Activated naive CD4-positive, alpha-beta T cell treated with anti-CD3 and anti-CD28 coated beads for 36 hours (primary cell): ENCODE measurements at regions not wholly inside any gene's neighbourhood (a gene's known extent, or its start where the extent isn't known, plus 50 kb on each side); places are given as distances from the start of the nearest gene placed in this dataset.
"Not testable (repeated sequence)": the region's sequence is repeated elsewhere in the genome, so short reads cannot be mapped to it uniquely, and the experiment has no call there.

Experiments
- CTCF ChIA-PET: fragments of 350-600 bp; sonication (Branson Sonifier 250); formaldehyde crosslinking; loops from one replicate; lab custom pipeline; 2021; ENCODE audit warnings: antibody characterized with exemption; lab: Charles Lee
- DNase-seq: peaks from one replicate; pipeline ENCODE4 v3.0.0-alpha.2; 2020
- H3K27ac Mint-ChIP-seq: one replicate; pipeline ENCODE4 v1.8.0; 2021; ENCODE audit warnings: mild to moderate bottlenecking, mixed read lengths
- H3K27me3 Mint-ChIP-seq: one replicate; pipeline ENCODE4 v1.8.0; 2021; ENCODE audit warnings: low read depth, mixed read lengths
- H3K36me3 Mint-ChIP-seq: one replicate; pipeline ENCODE4 v1.8.0; 2021; ENCODE audit warnings: low read depth, mixed read lengths
- H3K4me1 Mint-ChIP-seq: one replicate; pipeline ENCODE4 v1.8.0; 2021; ENCODE audit warnings: low read depth, mixed read lengths
- H3K4me3 Mint-ChIP-seq: one replicate; pipeline ENCODE4 v1.8.0; 2021; ENCODE audit warnings: mild to moderate bottlenecking, moderate library complexity, mixed read lengths
- H3K9me3 Mint-ChIP-seq: one replicate; pipeline ENCODE4 v1.8.0; 2021; ENCODE audit warnings: mixed read lengths
- intact Hi-C: fragments of 100-400 bp; cut with micrococcal nuclease; formaldehyde crosslinking; loops from one replicate; pipeline ENCODE4 v1.15.1; 2023

DNA sequence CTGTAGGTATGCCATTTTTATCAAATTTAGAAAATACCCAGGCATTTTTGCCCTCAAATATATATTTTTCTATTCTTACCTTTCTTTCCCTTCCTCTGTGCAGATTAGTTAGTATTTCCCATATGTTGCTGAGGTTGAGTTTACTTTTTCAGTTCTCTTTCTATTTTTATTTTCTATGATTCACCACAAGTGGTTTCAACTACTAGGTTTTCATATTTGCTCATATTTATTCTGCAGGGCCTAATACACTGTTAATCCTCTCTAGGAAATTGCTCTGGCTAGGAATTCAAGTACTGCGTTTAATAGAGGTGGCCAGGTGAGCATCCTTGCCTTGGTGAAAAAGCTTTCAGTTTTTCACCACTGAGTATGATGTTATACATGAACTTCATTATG is 1535.3 kb upstream of the PCDH10 start:
- CTCF ChIA-PET: no interaction called here
- intact Hi-C loops: no loop called here
- Mint-ChIP-seq H3K4me3 (no peak overlapping the region), H3K9me3 (peaks cover 10% of the 10 kb centered on the region), H3K27me3 (no peaks in the 10 kb centered on the region), H3K27ac (no peak overlapping the region), H3K36me3 (no peaks in the 10 kb centered on the region), H3K4me1 (no peaks in the 10 kb centered on the region)
- no peak for DNase-seq

- intact Hi-C loops: no loop called here
- DNase-seq: no peak
- H3K27ac Mint-ChIP-seq: no peak overlapping the region
- CTCF ChIA-PET: no interaction called here
- no peaks in the 10 kb centered on the region for H3K4me1 Mint-ChIP-seq
- peaks cover 14% of the 10 kb centered on the region for H3K9me3 Mint-ChIP-seq
- H3K36me3 Mint-ChIP-seq: no peaks in the 10 kb centered on the region
- H3K27me3 Mint-ChIP-seq: no peaks in the 10 kb centered on the region
- H3K4me3 Mint-ChIP-seq: no peak overlapping the region
These were observed 1516.2 kb upstream of the PCDH10 start for GRCh38 chr4:131632877-131633276.

GRCh38 chr4:131635191-131635590 is 1513.9 kb upstream of the PCDH10 start:
- Mint-ChIP-seq H3K9me3 (peaks cover 16% of the 10 kb centered on the region), H3K27me3 (no peaks in the 10 kb centered on the region), H3K4me1 (no peaks in the 10 kb centered on the region), H3K27ac (no peak overlapping the region), H3K36me3 (no peaks in the 10 kb centered on the region), H3K4me3 (no peak overlapping the region)
- DNase-seq: no peak
- intact Hi-C loops: no loop called here
- CTCF ChIA-PET: no interaction called here

DNA sequence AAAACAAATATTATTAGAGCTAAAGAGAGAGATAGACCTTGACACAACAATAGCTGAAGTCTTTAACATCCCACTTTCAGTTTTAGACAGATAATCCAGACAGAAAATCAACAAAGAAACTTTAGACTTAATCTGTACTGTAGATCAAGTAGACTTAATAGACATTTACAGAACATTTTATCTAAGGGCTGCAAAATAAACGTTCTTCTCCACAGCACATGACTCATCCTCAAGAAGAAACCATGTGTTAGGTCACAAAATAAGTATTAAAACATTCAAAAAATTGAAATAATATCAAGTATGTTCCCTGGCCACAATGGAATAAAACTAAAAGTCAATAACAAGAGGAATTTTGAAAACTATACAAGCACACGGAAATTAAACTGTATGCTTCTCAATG is 1510.3 kb upstream of the PCDH10 start:
- no peak for DNase-seq
- Mint-ChIP-seq H3K36me3 (no peaks in the 10 kb centered on the region), H3K9me3 (peaks cover 9% of the 10 kb centered on the region), H3K4me3 (no peak overlapping the region), H3K27me3 (no peaks in the 10 kb centered on the region), H3K4me1 (no peaks in the 10 kb centered on the region), H3K27ac (no peak overlapping the region)
- intact Hi-C loops: no loop called here
- CTCF ChIA-PET: interaction anchor here (0.7 kb wide), 1 partner anchor 1307 kb away, joined by 4 read pairs; no protein-coding TSS in a partner anchor

DNA sequence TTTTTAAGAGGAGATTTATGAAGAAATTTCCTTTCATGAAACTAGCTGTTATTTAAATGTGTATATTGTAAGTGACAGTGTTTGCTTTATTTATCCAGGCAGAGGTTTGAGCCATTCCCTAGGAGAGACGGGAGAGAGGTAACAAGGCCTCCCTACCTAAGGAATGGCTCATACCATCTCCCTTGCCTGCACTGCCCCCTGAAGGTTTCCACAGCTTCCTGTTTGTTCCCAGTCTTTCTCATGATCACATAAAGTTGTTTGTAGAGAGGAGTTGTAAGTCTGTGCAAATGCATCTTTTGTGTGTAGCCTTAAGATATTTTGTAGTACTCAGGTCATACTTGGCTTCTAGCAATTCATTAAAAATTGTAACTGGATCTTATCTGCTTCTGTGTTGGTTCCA is 1504.5 kb upstream of the PCDH10 start:
- no peaks in the 10 kb centered on the region for H3K36me3 Mint-ChIP-seq
- H3K9me3 Mint-ChIP-seq: peaks cover 7% of the 10 kb centered on the region
- DNase-seq: no peak
- H3K27me3 Mint-ChIP-seq: no peaks in the 10 kb centered on the region
- intact Hi-C loops: no loop called here
- H3K4me1 Mint-ChIP-seq: no peaks in the 10 kb centered on the region
- H3K27ac Mint-ChIP-seq: no peak overlapping the region
- H3K4me3 Mint-ChIP-seq: no peak overlapping the region
- CTCF ChIA-PET: no interaction called here

DNA sequence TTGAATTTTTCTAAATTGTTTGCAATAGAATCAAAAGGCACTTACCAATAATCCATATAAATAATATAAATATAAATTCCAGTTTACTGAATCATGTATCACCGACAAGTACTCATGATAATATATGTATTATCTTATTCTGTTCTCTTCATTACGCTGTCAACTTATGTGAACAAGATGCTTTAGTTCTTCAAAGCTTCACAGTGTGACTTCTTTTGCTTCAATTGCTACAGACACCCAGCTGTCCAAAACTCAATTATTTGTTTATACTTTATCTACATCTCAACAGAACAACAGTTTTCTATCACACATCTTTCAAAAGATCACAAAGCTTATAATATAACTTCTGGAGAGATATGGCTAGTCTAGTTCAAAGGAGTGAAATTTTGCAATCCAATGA is 1499.9 kb upstream of the PCDH10 start:
- Mint-ChIP-seq H3K9me3 (peaks cover 6% of the 10 kb centered on the region), H3K27me3 (no peaks in the 10 kb centered on the region), H3K36me3 (no peaks in the 10 kb centered on the region), H3K27ac (no peak overlapping the region), H3K4me3 (no peak overlapping the region), H3K4me1 (no peaks in the 10 kb centered on the region)
- CTCF ChIA-PET: no interaction called here
- no peak for DNase-seq
- intact Hi-C loops: no loop called here

DNA sequence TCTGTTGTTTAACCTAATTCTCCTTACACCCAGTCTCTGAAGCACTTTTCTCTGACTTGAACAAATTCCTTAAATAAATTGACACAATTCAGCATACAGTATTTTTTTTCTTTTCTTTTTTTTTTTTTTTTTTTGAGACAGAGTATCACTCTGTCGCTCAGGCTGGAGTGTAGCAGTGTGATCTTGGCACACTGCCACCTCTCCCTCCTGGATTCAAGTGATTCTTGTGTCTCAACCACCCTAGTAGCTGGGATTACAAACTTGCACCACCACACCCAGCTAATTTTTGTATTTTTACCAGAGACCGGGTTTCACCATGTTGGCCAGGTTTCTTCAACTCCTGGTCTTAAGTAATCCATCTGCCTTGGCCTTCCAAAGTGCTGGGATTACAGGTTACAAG is 1498.1 kb upstream of the PCDH10 start:
- intact Hi-C loops: no loop called here
- no peaks in the 10 kb centered on the region for H3K27me3 Mint-ChIP-seq
- H3K36me3 Mint-ChIP-seq: no peaks in the 10 kb centered on the region
- H3K27ac Mint-ChIP-seq: no peak overlapping the region
- H3K9me3 Mint-ChIP-seq: peaks cover 1% of the 10 kb centered on the region
- H3K4me1 Mint-ChIP-seq: no peaks in the 10 kb centered on the region
- H3K4me3 Mint-ChIP-seq: no peak overlapping the region
- DNase-seq: no peak
- CTCF ChIA-PET: no interaction called here

DNA sequence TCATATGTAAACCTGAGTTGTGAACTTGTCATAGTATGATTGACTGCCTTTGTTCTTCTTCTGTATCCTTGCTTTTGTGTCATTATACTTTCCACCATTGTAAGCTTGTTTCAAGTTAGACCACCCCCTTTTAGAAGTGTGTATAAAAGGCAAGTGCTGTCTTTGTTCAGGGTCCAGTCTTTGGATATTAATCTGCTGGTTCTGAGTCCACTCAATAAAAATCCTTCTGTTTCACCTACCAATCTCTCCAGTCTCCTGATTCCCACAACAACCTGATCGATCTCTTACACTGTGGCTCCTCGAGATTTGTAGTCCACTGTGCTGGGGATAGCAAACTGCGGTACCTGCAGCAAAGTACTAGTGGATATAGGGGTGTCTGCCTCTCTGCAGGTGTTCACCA is 1465.8 kb upstream of the PCDH10 start:
- H3K27me3 Mint-ChIP-seq, H3K4me1 Mint-ChIP-seq, H3K36me3 Mint-ChIP-seq, DNase-seq, H3K4me3 Mint-ChIP-seq, H3K27ac Mint-ChIP-seq, CTCF ChIA-PET, intact Hi-C loops: not testable (repeated sequence)
- H3K9me3 Mint-ChIP-seq: peaks cover 16% of the 10 kb centered on the region

- no peaks in the 10 kb centered on the region for H3K36me3 Mint-ChIP-seq
- CTCF ChIA-PET: no interaction called here
- H3K27ac Mint-ChIP-seq: no peak overlapping the region
These were observed 1427.2 kb upstream of the PCDH10 start for GRCh38 chr4:131721883-131722282.

DNA sequence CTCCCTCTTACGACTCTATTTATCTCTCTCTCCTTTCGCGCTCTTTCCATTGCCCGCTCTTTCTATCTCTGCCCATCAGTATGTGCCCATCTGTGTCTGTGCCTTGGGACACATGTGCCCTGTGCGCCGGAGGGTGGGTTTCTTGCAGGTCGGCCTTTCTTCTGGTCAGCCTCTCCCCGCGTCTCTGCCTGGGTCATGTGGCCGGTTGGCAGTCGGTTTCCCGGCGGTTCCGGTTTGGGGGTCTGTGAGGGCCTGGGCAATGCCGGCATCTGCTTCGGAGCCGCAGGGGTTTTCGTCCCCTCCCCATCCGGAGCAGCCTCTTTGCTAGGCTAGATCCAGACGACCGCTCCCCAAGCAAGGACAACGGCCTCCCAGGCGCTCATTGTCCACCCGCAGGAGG is 1426.0 kb upstream of the PCDH10 start:
- H3K4me1 Mint-ChIP-seq, H3K9me3 Mint-ChIP-seq, H3K27me3 Mint-ChIP-seq, H3K4me3 Mint-ChIP-seq, CTCF ChIA-PET, DNase-seq, H3K27ac Mint-ChIP-seq, H3K36me3 Mint-ChIP-seq, intact Hi-C loops: not testable (repeated sequence)

More at GRCh38 chr4:131721883-131722282, 1427.2 kb upstream of the PCDH10 start:
- intact Hi-C loops: no loop called here
- Mint-ChIP-seq H3K4me3 (no peak overlapping the region), H3K4me1 (no peaks in the 10 kb centered on the region), H3K9me3 (peaks cover 5% of the 10 kb centered on the region), H3K27me3 (no peaks in the 10 kb centered on the region)
- no peak for DNase-seq

DNA sequence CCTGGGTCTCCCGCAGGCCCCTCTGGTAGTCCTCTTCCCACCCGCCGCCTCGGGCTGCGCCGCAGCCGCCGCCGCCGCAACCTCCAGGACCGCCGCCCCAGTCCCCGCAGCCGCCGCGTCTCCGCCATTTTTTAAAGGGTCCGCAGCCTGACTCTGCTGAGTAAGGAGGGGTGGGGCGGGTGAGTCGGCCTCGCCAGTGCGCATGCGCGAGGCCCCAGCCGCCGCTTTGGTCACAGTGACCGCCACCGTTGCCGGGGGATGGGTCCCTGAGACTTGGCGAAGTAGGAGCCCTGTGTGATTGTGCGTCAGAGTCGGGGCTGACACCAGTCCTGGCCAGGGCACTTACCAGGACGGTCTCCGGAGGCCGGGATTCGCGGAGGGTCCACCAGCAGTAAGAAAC is 1424.2 kb upstream of the PCDH10 start:
- peak; percentile 35 for DNase-seq
- H3K27me3 Mint-ChIP-seq, H3K36me3 Mint-ChIP-seq, H3K4me3 Mint-ChIP-seq, intact Hi-C loops, H3K27ac Mint-ChIP-seq, H3K4me1 Mint-ChIP-seq, H3K9me3 Mint-ChIP-seq, CTCF ChIA-PET: not testable (repeated sequence)

- H3K4me1 Mint-ChIP-seq, H3K4me3 Mint-ChIP-seq, DNase-seq, H3K27me3 Mint-ChIP-seq, H3K9me3 Mint-ChIP-seq, H3K27ac Mint-ChIP-seq, intact Hi-C loops, CTCF ChIA-PET, H3K36me3 Mint-ChIP-seq: not testable (repeated sequence)
These were observed 1423.6 kb upstream of the PCDH10 start for GRCh38 chr4:131725521-131725920.

DNA sequence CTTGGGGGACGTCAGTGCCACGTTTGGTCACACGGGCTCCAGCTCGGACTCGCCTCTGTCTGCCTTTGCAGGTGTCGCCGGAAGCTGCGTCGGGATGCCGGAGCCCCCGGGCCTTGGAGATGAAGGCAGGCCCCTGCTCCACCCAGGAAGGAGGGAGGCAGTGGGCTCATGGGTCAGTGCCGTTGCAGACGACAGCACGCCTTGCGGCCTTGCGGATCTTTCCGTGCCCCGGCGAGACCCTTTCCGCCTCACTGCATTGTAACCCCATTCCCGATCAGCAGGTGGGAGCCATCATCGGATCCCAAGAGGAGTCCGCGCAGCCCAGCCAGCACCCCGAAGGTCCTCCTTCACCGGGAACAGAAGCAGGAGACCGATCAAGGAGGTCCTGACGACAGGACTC is 1422.2 kb upstream of the PCDH10 start:
- H3K27ac Mint-ChIP-seq, H3K36me3 Mint-ChIP-seq, intact Hi-C loops, H3K9me3 Mint-ChIP-seq, CTCF ChIA-PET, H3K4me3 Mint-ChIP-seq, H3K27me3 Mint-ChIP-seq, DNase-seq, H3K4me1 Mint-ChIP-seq: not testable (repeated sequence)

DNA sequence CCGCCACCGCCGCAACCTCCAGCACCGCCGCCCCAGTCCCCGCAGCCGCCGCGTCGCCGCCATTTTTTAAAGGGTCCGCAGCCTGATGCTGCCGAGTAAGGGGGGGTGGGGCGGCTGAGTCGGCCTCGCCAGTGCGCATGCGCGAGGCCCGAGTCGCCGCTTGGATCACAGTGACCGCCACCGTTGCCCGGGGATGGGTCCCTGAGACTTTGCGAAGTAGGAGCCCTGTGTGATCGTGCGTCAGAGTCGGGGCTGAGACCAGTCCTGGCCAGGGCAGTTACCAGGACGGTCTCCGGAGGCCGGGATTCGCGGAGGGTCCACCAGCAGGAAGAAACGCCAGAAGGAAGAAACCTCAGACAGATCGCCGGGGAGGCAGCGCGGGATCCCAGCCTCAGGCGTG is 1421.7 kb upstream of the PCDH10 start:
- H3K36me3 Mint-ChIP-seq, CTCF ChIA-PET, H3K4me1 Mint-ChIP-seq, H3K9me3 Mint-ChIP-seq, H3K27me3 Mint-ChIP-seq, H3K4me3 Mint-ChIP-seq, DNase-seq, intact Hi-C loops, H3K27ac Mint-ChIP-seq: not testable (repeated sequence)
